OCI-LY3 (cell line): ENCODE measurements at regions not wholly inside any gene's neighbourhood (a gene's known extent, or its start where the extent isn't known, plus 50 kb on each side); places are given as distances from the start of the nearest gene placed in this dataset.

Experiments
- CTCF ChIP-seq: fragments of 200-600, 300-600 bp; sonication (generic); IDR thresholded peaks from 2 replicates; pipeline ENCODE4 v1.5.1; 2014; ENCODE audit warnings: antibody characterized with exemption, low read length, low read depth
- EZH2phosphoT487 ChIP-seq: fragments of 200-600 bp; shearing (Covaris generic); IDR thresholded peaks from 2 replicates; pipeline ENCODE4 v1.6.1; 2018; ENCODE audit warnings: antibody characterized with exemption, mixed run types, low read depth

GRCh38 chr22:49590851-49591445 is 236.7 kb downstream of the BRD1 start:
- TF ChIP-seq CTCF (no peak), EZH2phosphoT487 (no peak)
